NCI-H187 treated with DMSO at 0.1 percent for 48 hours (cell line): ENCODE measurements at regions not wholly inside any gene's neighbourhood (a gene's known extent, or its start where the extent isn't known, plus 50 kb on each side); places are given as distances from the start of the nearest gene placed in this dataset.
"Not testable (repeated sequence)": the region's sequence is repeated elsewhere in the genome, so short reads cannot be mapped to it uniquely, and the experiment has no call there.

Experiments used
- DNase-seq: peaks from one replicate; lab custom pipeline; 2025; lab: John Stamatoyannopoulos, UW

- DNase-seq, result no peak
Measured at GRCh38 chr1:178642282-178642681, 82.8 kb upstream of the RALGPS2 start.

GRCh38 chr1:178643349-178643748, 81.7 kb upstream of the RALGPS2 start:
- no peak for DNase-seq

DNA sequence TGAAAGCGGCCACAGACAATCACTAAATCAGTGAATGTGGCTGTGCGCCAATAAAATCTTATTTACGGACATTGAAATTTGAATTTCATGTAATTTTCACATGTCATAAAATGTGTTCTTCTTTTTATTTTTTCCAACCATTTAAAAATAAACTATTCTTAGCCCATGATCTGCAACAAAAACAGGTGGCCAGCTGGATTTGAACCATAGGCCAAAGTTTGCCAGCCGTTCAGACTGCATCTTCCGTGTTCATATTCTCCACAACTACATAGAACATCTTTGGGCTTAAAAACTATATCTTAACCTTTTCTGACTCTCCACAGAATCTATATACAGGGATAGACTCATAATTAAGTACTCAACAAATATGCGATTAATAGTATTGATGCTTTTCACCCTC, 81.2 kb upstream of the RALGPS2 start:
- DNase-seq, result no peak

GRCh38 chr1:178644308-178645120, 80.5 kb upstream of the RALGPS2 start:
- DNase-seq, result no peak

GRCh38 chr1:178645157-178645807, 79.8 kb upstream of the RALGPS2 start:
- DNase-seq, result no peak

- no peak for DNase-seq
Measured at GRCh38 chr1:178645808-178646200, 79.2 kb upstream of the RALGPS2 start.

- no peak for DNase-seq
Measured at GRCh38 chr1:178646821-178647220, 78.2 kb upstream of the RALGPS2 start.

- no peak for DNase-seq
Measured at GRCh38 chr1:178648151-178648550, 76.9 kb upstream of the RALGPS2 start.

DNA sequence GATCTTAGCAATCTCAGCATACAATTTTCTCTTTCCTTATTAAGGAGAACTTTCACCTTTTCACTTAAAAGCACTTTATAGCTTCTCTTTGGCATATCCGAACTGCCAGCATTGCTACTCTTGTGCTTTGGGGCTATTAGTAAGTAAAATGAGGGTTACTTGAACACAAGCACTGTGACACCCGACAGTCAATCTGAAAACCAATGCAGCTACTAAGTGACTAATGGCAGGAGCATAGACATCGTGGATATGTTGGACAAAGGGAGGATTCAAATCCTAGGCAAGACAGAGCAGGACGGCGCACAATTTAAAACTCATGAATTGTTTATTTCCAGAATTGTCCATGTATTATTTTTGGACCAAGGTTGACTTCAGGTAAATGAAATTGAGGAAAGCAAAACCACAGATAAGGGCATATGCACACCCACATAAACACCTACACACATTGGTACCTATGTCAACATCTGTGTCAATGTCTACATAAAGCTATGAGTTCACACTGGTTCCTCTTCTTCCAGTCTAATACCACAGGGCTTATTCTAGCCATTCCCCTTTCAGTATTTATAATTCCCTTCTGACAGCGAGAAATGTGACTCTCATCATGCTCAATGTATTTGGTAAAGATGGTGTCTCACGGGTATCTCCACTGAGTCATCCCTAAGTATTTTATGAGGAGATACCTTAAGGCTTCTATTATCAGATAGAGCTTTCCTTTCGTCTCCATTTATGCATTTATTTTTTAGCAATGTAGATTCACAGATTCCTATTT, 75.3 kb upstream of the RALGPS2 start:
- no peak for DNase-seq

GRCh38 chr1:178650934-178651511, 74.0 kb upstream of the RALGPS2 start:
- no peak for DNase-seq

DNA sequence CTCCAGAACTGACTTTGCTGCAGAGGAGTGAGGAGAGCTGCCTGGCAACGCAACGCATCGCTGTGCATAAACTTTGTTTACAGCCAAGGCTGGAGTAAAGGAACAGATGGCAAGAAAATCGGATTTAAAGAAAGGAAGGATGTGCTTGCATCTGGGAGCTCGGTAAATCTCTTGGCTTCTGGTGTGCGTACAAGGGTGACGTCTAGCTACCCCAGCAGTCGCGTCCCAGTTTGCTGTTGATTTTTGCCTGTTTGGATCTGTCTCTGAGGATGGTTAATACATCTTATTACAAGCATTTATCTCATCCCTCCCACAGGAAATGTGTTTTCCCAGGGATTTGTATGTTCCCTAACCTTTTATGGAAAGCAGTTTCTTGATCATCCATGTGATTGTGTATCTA, 73.3 kb upstream of the RALGPS2 start:
- no peak for DNase-seq

DNA sequence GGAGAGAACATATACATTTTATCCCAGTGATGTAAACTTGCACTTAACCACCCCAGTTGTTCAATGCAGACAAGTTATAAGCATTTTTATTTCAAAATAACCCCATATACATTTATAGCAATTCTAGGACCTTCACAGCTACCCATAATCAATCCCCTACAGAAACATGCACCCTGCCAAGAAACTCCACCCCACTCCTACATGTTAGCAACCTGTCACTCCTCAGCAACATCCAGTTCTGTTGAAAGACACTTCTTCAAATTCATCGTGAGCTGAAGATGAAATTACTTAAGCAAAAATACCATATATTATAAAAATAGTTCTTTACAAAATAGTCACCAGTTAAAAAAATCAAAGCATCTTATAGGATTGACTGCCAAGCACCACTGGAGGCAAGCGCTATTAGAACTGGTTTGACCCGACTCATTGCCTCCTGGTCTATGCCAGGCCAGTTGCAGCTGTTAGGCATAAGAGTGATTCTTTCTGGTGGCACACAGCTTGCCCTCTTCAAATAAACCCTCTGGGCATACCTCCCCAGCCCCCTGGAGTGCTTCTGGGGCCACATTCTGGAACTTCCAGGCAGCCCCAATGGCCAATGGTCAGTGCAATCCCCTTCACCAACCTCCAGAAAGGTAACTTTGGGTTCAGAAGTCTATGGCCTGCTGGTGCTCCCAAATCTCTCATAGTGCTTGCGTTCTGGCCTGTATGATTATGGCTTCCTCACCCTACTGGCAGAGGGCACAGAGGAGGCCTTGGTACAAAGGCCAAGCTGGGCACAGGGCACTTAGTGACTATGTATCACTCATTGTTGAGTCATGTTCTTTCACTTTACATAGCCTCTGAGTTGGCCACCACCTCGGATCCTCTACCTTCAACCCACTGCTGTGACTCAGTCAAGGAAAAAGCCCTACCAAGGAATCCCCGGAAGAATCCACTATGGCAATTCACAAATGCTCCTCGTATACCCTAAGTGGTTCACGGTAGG, 72.2 kb upstream of the RALGPS2 start:
- DNase-seq, result no peak

DNA sequence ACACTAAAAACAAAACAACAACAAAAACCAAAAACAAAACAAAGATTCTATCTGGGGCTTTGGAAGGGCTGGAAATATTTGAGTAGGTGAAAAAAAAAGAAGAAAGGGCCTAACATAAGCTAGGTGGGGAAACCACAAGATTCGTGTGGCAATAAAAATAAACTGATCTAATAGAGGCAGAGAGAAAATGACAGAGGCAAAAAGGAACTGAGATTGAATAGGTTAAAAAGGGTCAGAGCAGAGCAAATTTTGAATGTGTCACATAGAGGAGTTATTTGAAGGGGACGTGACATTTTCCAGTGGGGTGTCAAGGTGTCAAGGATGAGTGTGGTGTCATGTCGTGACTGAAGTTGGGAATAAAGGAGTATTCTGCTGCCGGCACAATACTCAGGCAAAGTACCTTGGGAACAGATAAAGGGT, 65.2 kb upstream of the RALGPS2 start:
- no peak for DNase-seq

DNA sequence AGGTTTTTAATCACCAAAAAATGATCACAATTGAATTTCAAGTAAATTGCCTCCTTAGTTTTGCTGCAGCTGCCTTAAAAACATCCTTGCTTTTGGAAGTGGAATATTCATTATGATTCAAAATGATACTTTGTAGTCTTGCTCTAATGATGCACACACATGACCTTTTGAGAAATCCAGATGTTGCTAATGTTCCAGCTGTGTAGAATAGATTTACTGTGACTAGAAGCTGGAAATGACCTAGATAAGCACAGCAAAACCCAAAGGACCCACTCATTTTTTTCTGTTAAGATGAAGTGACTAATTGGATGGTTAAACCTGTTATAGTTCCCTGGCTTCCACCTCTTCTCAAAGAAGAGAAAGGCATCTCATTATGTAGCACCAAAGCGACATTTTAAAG, 64.6 kb upstream of the RALGPS2 start:
- DNase-seq, result no peak

DNA sequence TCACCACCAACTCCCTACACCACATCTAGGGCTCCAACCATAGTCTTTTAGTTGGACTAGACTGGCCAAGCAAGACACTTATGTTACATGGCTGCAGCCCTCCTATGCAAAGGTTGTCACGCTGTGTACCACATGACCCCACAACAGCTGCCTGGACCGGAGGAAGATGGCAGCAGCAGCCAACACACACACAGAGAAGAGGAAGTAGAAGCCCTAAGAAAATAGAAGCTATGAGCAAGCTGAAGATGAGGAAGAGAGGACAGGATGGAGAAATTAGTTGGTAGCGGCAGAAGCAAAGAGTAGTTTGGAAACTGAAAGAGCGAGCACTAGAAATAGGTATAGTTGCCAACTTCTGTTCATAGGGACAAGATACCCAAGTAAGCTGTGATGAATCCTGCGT, 60.8 kb upstream of the RALGPS2 start:
- no peak for DNase-seq

DNA sequence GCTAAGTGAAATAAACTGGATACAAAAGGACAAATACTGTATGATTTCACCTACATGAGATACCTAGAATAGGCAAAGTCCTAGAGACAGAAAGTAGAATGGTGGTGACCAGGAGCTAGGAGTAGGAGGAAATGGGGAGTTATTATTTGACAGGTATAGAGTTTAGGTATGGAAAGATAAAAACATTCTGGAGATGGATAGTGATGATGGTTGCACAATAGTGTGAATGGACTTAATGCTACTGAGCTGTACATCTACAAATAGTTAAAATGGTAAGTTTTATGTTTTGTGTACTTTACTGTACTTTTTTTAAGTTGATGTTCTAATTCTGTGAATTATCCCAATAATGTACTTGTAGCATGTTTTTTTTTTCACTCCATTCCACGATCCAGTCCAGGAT, 59.5 kb upstream of the RALGPS2 start:
- DNase-seq, result no peak

GRCh38 chr1:178666891-178667290, 58.2 kb upstream of the RALGPS2 start:
- not testable (repeated sequence) for DNase-seq

DNA sequence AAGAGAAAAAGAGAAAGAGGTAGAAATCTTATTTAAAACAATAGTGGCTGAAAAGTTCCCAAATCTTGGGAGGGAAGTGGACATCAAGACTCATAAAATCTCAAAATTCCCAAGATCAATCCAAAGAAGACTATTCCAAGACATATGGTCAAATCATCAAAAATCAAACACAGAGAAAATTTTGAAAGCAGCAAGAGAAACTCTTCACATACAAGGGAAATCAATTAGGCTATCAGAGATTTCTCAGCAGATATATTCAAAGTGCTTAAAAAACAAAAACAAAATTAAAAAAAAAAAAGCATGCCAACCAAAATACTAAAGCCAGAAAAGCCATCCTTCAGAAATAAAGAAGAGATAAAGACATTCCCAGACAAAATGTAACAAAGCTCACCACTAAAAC, 52.6 kb upstream of the RALGPS2 start:
- no peak for DNase-seq

GRCh38 chr1:178674559-178674958, 50.5 kb upstream of the RALGPS2 start:
- DNase-seq, result not testable (repeated sequence)
